SK-N-MC (cell line): ENCODE measurements at regions not wholly inside any gene's neighbourhood (a gene's known extent, or its start where the extent isn't known, plus 50 kb on each side); places are given as distances from the start of the nearest gene placed in this dataset.

Experiments
- EZH2 ChIP-seq: fragments of 200-600 bp; sonication (generic); IDR thresholded peaks from one replicate; pipeline ENCODE4 v1.6.1; 2017; ENCODE audit warnings: antibody characterized with exemption
- POLR2AphosphoS5 ChIP-seq: IDR thresholded peaks from 2 replicates; pipeline ENCODE4 v1.6.1; 2012; ENCODE audit warnings: mild to moderate bottlenecking, low read depth, low read length, borderline replicate concordance

- TF ChIP-seq POLR2AphosphoS5 (no peak), EZH2 (no peak)
Measured at GRCh38 chr20:12175538-12175937, 257.8 kb downstream of the BTBD3 start.
